Fibroblast of skin of back (primary cell): ENCODE measurements at regions not wholly inside any gene's neighbourhood (a gene's known extent, or its start where the extent isn't known, plus 50 kb on each side); places are given as distances from the start of the nearest gene placed in this dataset.
"Not testable (repeated sequence)": the region's sequence is repeated elsewhere in the genome, so short reads cannot be mapped to it uniquely, and the experiment has no call there.

Source experiments
- DNase-seq: peaks from one replicate; pipeline ENCODE4 v3.0.0-alpha.2; 2013

- no peak for DNase-seq
Observed at GRCh38 chr6:13874191-13874549, 50.6 kb upstream of the RNF182 start.

GRCh38 chr6:13873288-13874190 is 51.2 kb upstream of the RNF182 start:
- peak; percentile 29 for DNase-seq

GRCh38 chr6:13872681-13873080 is 52.1 kb upstream of the RNF182 start:
- DNase-seq = no peak

GRCh38 chr6:13872006-13872405 is 52.7 kb upstream of the RNF182 start:
- not testable (repeated sequence) for DNase-seq

- no peak for DNase-seq
Observed at GRCh38 chr6:13870214-13870830, 54.4 kb upstream of the RNF182 start.

GRCh38 chr6:13868236-13868635 is 53.9 kb upstream of the MCUR1 start:
- DNase-seq = no peak

GRCh38 chr6:13866301-13866700 is 51.9 kb upstream of the MCUR1 start:
- no peak for DNase-seq

- no peak for DNase-seq
Observed at GRCh38 chr6:13865141-13865540, 50.8 kb upstream of the MCUR1 start.

- not testable (repeated sequence) for DNase-seq
Observed at GRCh38 chr6:13864669-13865068, 50.3 kb upstream of the MCUR1 start.
